ENCODE measurements at regions not wholly inside any gene's neighbourhood (a gene's known extent, or its start where the extent isn't known, plus 50 kb on each side); places are given as distances from the start of the nearest gene placed in this dataset.

- no peak for TF ChIP-seq IRF1 (CRISPR knock-in tag; IDR thresholded peaks at IDR 0.05)
- TF ChIP-seq FOXP1 (CRISPR knock-in tag; IDR thresholded peaks at IDR 0.05; ENCODE audit: borderline replicate concordance) = no peak
- no peak for TF ChIP-seq ZNF423 (CRISPR knock-in tag; IDR thresholded peaks at IDR 0.05)
- no peak for TF ChIP-seq ZNF281 (CRISPR knock-in tag; IDR thresholded peaks at IDR 0.05)
- no peak for TF ChIP-seq E2F5 (CRISPR knock-in tag; IDR thresholded peaks at IDR 0.05)
- no peak for TF ChIP-seq RORB (CRISPR knock-in tag; IDR thresholded peaks at IDR 0.05)
- no peak for TF ChIP-seq JAZF1 (CRISPR knock-in tag; IDR thresholded peaks at IDR 0.05)
- no peak for TF ChIP-seq ATF2 (CRISPR knock-in tag; IDR thresholded peaks at IDR 0.05; ENCODE audit: borderline replicate concordance, low read depth)
- no peak for TF ChIP-seq OVOL2 (CRISPR knock-in tag; IDR thresholded peaks at IDR 0.05; ENCODE audit: borderline replicate concordance)
- TF ChIP-seq NR1H2 (CRISPR knock-in tag; IDR thresholded peaks at IDR 0.05) = no peak
Observed at GRCh38 chr15:66864871-66865281, 162.8 kb downstream of the SMAD6 start (continued).

GRCh38 chr15:66865622-66866611 is 163.9 kb downstream of the SMAD6 start:
- H3K4me3 Mint-ChIP-seq = no peak overlapping the region
- H3K4me1 Mint-ChIP-seq = peaks cover 13% of the 10 kb centered on the region
- CTCF ChIA-PET = no interaction called here
- H3K27me3 Mint-ChIP-seq (ENCODE audit: low read depth) = no peaks in the 10 kb centered on the region
- H3K27ac Mint-ChIP-seq = no peak overlapping the region
- no peaks in the 10 kb centered on the region for H3K9me3 Mint-ChIP-seq
- POLR2A ChIA-PET = no interaction called here
- DNase-seq (ENCODE audit: low spot score) = no peak
- ATAC-seq = peak; percentile 19; the same call in 1 of the 2 replicates
- TF ChIP-seq PREB (CRISPR knock-in tag; IDR thresholded peaks at IDR 0.05; ENCODE audit: borderline replicate concordance) = no peak
- no peak for TF ChIP-seq GABPB1 (CRISPR knock-in tag; IDR thresholded peaks at IDR 0.05)
- no peak for TF ChIP-seq TEAD4 (CRISPR knock-in tag; IDR thresholded peaks at IDR 0.05)
- no peak for TF ChIP-seq TP53 (CRISPR knock-in tag; IDR thresholded peaks at IDR 0.05)
- TF ChIP-seq ZNF671 (CRISPR knock-in tag; IDR thresholded peaks at IDR 0.05) = no peak
- no peak for TF ChIP-seq SP1 (CRISPR knock-in tag; conservative IDR thresholded peaks at IDR 0.05)
- no peaks in the 10 kb centered on the region for H3K36me3 Mint-ChIP-seq

- POLR2A ChIA-PET = no interaction called here
- H3K27ac Mint-ChIP-seq = no peak overlapping the region
- H3K27me3 Mint-ChIP-seq (ENCODE audit: low read depth) = no peaks in the 10 kb centered on the region
- no peaks in the 10 kb centered on the region for H3K9me3 Mint-ChIP-seq
- peaks cover 13% of the 10 kb centered on the region for H3K4me1 Mint-ChIP-seq
- no peak for TF ChIP-seq TCF7 (CRISPR knock-in tag; IDR thresholded peaks at IDR 0.05; ENCODE audit: low read depth)
- no peak for TF ChIP-seq CDX4 (CRISPR knock-in tag; IDR thresholded peaks at IDR 0.05; ENCODE audit: borderline replicate concordance)
- no peak for TF ChIP-seq GRHL2 (CRISPR knock-in tag; IDR thresholded peaks at IDR 0.05; ENCODE audit: insufficient replicate concordance, severe bottlenecking)
- no peak for TF ChIP-seq TP53 (CRISPR knock-in tag; IDR thresholded peaks at IDR 0.05)
- TF ChIP-seq USF1 (CRISPR knock-in tag; IDR thresholded peaks at IDR 0.05) = no peak
- ATAC-seq (no peak), DNase-seq (ENCODE audit: low spot score) (no peak)
- H3K36me3 Mint-ChIP-seq = no peaks in the 10 kb centered on the region
- H3K4me3 Mint-ChIP-seq = no peak overlapping the region
- CTCF ChIA-PET = no interaction called here
Observed at GRCh38 chr15:66866656-66867055, 164.6 kb downstream of the SMAD6 start.
